Fibroblast of mammary gland (primary cell): ENCODE measurements at regions not wholly inside any gene's neighbourhood (a gene's known extent, or its start where the extent isn't known, plus 50 kb on each side); places are given as distances from the start of the nearest gene placed in this dataset.

Source experiments
- DNase-seq: peaks from one replicate; pipeline ENCODE4 v3.0.0-alpha.2; 2010; ENCODE audit warnings: low read depth
- H3K4me3 ChIP-seq: 2 replicates; pipeline ENCODE4 v1.5.1; 2011; ENCODE audit warnings: low read depth, mild to moderate bottlenecking, low read length, moderate library complexity; ENCODE audit not compliant: control insufficient read depth
- TF ChIP-seq, protein P1 (sequence below): conservative IDR thresholded peaks from 2 replicates; pipeline ENCODE4 v1.5.1; 2011; ENCODE audit warnings: low read depth, low read length, inconsistent platforms; ENCODE audit not compliant: control insufficient read depth, insufficient read depth

DNA sequence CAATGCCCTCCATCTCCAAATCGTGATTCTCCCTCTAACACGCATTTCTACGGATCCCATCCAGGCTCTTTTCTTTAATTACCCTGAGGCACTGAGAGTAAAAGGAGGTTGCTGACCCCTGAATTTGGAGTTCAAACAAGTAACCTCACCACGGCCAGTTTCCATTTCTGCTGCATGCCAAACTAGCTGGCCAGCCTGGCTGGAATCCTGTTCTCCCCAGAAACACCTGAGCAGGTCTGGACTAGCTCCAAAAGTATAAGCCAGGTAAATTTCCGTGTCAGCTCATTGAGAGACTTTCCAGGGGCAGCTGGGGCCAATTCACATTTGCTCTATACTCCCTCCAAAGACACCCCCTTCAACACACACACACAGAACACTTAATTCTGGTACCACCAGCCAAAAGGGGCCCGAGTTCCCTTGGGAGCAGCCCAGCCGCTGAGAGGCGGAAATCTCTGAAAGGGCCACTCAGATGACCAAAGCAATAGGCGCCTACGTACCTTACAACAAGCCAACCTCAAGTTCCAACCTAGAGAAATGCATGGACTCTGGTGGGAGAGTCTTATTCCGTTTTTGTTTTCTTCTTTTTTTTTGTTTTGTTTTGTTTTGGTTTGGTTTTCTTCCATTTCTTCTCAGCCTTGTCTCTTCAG, 131.4 kb downstream of the NDUFA12 start:
- DNase-seq = no peak
- TF ChIP-seq, protein P1, sequence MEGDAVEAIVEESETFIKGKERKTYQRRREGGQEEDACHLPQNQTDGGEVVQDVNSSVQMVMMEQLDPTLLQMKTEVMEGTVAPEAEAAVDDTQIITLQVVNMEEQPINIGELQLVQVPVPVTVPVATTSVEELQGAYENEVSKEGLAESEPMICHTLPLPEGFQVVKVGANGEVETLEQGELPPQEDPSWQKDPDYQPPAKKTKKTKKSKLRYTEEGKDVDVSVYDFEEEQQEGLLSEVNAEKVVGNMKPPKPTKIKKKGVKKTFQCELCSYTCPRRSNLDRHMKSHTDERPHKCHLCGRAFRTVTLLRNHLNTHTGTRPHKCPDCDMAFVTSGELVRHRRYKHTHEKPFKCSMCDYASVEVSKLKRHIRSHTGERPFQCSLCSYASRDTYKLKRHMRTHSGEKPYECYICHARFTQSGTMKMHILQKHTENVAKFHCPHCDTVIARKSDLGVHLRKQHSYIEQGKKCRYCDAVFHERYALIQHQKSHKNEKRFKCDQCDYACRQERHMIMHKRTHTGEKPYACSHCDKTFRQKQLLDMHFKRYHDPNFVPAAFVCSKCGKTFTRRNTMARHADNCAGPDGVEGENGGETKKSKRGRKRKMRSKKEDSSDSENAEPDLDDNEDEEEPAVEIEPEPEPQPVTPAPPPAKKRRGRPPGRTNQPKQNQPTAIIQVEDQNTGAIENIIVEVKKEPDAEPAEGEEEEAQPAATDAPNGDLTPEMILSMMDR = no peak
- no peak overlapping the region for H3K4me3 ChIP-seq

DNA sequence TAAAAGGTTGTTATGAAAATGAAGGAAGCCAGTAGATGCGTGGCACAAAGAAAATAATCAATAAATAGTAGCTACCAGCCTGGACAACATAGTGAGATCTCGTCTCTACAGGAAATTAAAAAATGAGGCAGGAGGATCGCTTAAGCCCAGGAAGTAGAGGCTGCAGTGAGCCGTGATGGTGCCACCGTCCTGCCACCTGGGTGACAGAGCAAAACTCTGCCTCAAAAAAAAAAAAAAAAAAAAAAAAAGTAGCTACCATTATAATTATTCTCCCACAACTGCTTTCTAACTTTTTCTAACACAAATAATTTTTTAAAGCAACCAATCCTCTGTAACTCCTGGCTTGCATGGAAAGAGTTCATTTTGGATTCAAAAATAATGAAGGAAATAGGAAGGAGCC, 133.0 kb downstream of the NDUFA12 start:
- no peak overlapping the region for H3K4me3 ChIP-seq
- no peak for DNase-seq
- TF ChIP-seq, protein P1 = no peak

DNA sequence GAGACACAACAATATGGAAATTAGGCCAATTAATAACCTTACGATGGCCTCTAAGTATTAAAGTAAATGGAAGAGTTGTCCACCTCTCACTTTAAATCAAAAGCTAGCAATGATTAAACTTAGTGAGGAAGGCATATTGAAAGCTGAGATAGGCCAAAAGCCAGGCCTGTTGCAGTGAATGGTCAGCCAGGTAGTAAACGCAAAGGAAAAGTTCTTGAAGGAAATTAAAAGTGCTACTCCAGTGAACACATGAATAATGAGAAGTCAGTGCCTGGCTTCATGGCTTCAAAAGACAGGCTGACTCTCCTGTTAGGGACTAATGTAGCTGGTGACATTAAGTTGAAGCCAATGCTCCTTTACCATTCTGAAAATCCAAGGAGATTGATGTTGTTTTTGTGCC, 135.3 kb downstream of the NDUFA12 start:
- DNase-seq = no peak
- H3K4me3 ChIP-seq = no peak overlapping the region
- TF ChIP-seq, protein P1 = no peak

DNA sequence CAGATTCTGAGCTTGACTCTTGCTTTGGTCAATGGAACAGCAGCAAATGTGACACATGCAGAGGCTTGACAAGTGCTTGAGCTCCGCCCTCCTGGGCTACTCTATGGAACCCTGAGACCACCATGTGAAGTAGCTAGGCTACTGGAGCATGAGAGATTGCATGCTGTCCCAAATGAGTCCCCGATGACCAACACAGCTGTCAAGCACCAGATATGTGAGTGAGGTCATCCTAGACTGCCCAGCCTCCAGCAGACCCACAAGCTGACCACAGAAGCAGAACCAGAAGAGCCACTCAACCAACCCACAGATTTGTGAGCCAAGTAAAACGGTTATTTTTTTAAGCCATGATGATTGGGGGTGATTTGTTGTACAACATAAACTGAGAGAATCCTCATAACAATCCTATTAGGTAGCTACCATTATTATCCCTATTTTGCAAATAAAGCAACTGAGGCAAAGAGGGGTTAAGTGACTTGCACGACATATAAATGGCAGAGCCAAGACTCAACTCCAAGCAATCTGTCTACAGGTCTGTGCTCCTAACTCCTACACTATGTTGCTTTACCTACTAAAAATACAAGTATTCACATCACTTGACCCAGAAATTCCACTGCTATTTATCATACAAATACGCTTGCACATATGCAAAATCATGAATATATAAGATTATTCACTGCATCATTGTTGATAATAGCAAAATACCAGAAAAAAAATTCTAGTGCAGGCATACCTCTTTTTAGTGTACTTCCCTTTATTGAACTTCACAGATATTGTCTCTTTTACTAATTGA, 136.2 kb downstream of the NDUFA12 start:
- TF ChIP-seq, protein P1 = no peak
- no peak overlapping the region for H3K4me3 ChIP-seq
- peak; percentile 8 for DNase-seq

DNA sequence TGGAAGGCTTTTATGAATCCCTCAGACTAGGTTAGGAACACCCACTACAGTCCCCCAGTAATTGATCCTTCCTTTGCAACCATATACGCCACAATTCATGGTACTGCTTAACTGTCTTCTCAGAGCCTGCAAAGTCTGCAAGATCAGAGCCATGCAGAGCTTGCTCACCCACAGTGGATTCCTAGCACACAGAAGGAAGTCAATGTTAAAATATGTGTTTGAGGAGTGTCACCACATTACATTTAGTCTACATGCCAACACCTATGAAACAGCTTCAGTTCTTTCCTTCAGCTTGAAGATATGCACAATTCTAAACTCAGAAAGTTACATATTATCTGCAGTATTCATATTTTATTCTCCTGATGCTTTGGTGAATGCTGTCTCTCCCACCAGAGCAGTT, 138.5 kb downstream of the NDUFA12 start:
- no peak for DNase-seq
- TF ChIP-seq, protein P1 = no peak

DNA sequence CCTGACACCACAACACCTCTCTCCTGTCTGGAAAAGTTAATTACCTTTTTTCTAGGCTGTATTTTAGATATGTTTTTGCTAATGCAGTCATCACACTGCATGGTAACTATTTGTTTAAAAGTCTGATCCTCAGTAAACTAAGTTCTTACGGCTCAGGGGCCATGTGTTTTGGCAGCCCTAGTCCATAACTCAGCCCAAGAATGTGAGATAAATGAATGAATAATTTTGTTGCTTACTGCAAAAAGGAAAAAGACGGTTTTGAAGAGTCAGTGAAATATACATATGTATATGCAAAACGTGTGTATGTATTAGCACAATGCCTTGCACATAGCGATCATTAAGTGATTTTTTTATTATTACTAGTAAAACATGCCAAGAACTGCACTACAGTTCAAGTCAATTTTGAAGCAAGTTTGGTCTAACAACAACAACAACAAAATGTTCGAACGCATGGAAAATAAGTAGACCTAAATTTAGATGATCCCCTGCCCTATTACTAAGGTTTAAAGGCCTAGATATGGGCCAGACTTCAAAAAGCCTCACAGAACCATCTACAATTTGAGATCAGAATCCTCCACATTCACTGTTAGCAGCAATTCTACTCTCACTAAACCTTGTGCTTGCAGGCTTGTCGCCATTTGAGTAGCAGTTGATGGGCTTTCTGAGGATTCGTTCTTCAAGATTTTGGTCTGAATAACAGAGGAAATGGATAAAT, 140.0 kb downstream of the NDUFA12 start:
- H3K4me3 ChIP-seq = no peak overlapping the region
- TF ChIP-seq, protein P1 = no peak
- no peak for DNase-seq

More for the DNA sequence above, 138.5 kb downstream of the NDUFA12 start:
- no peak overlapping the region for H3K4me3 ChIP-seq
